Panc1 (cell line): ENCODE measurements at regions not wholly inside any gene's neighbourhood (a gene's known extent, or its start where the extent isn't known, plus 50 kb on each side); places are given as distances from the start of the nearest gene placed in this dataset.

ENCODE experiments used
- ATAC-seq: fragments of 200-7000 bp; cut with Tn5 transposase; 2 replicates; pipeline ENCODE4 v1.9.1; 2020; ENCODE audit warnings: mild to moderate bottlenecking, moderate library complexity
- BruUV-seq: library from RNA; stranded (reverse); fragments of 400-500 nt; replicated peaks from 2 replicates; lab custom pipeline; 2021; lab: Mats Ljungman, UMichigan
- CTCF ChIA-PET: fragments of 300-600 bp; sonication (Branson Sonifier 250); formaldehyde crosslinking; loops from one replicate; lab custom pipeline; 2022; ENCODE audit warnings: antibody characterized with exemption; lab: Charles Lee
- POLR2A ChIA-PET: fragments of 300-600 bp; sonication (Branson Sonifier 250); formaldehyde crosslinking; loops from one replicate; lab custom pipeline; 2022; ENCODE audit warnings: antibody characterized with exemption; lab: Charles Lee
- DNase-seq: peaks from one replicate; pipeline ENCODE4 v3.0.0-alpha.2; 2010; ENCODE audit warnings: low read depth, low spot score
- H3K27ac ChIP-seq: 2 replicates; pipeline ENCODE4 v1.5.1; 2011; ENCODE audit warnings: mild to moderate bottlenecking, low read length, inconsistent platforms
- H3K27me3 ChIP-seq: fragments of 200-500 bp; sonication (Bioruptor generic); 2 replicates; pipeline ENCODE4 v1.6.0; 2014; ENCODE audit warnings: low read length, inconsistent platforms; ENCODE audit not compliant: control insufficient read depth, insufficient read depth
- H3K36me3 ChIP-seq: fragments of 200-500 bp; sonication (Bioruptor generic); 2 replicates; pipeline ENCODE4 v1.5.1; 2014; ENCODE audit warnings: inconsistent platforms, mild to moderate bottlenecking, low read length, moderate library complexity; ENCODE audit not compliant: control insufficient read depth, insufficient read depth
- H3K4me1 ChIP-seq: 2 replicates; pipeline ENCODE4 v1.5.1; 2011; ENCODE audit warnings: inconsistent platforms, mild to moderate bottlenecking, low read length, moderate library complexity; ENCODE audit not compliant: control insufficient read depth, insufficient read depth
- H3K4me3 ChIP-seq, 2 experiments: 2 replicates each; pipeline ENCODE4 v1.5.1; 2011 to 2012; ENCODE audit warnings: low read depth in 2 of 2, low read length in 2 of 2, mild to moderate bottlenecking in 2 of 2, inconsistent platforms in 1 of 2, moderate library complexity in 1 of 2
- H3K9me3 ChIP-seq: fragments of 200-500 bp; sonication (Bioruptor generic); 2 replicates; pipeline ENCODE4 v1.5.1; 2014; ENCODE audit warnings: low read depth, mild to moderate bottlenecking, inconsistent platforms, low read length, moderate library complexity; ENCODE audit not compliant: control insufficient read depth, insufficient read depth
- CTCF ChIP-seq: fragments of 450-650 bp; IDR thresholded peaks from 2 replicates; pipeline ENCODE4 v1.5.1; 2017; ENCODE audit warnings: mild to moderate bottlenecking
- POLR2AphosphoS5 ChIP-seq: IDR thresholded peaks from 2 replicates; pipeline ENCODE4 v1.6.1; 2012; ENCODE audit warnings: mild to moderate bottlenecking, low read depth, low read length, moderate library complexity
- REST ChIP-seq, 2 experiments: IDR thresholded peaks; 2 replicates each; pipeline ENCODE4 v1.6.1; 2011 to 2012; ENCODE audit warnings: low read depth in 2 of 2, control low read depth in 1 of 2, low read length in 1 of 2, mild to moderate bottlenecking in 1 of 2, moderate library complexity in 1 of 2; ENCODE audit not compliant: insufficient read depth in 1 of 2
- SIN3A ChIP-seq: IDR thresholded peaks from 2 replicates; pipeline ENCODE4 v1.6.1; 2012; ENCODE audit warnings: low read depth, mild to moderate bottlenecking, low read length, moderate library complexity, borderline replicate concordance; ENCODE audit not compliant: insufficient read depth
- TCF7L2 ChIP-seq: IDR thresholded peaks from 2 replicates; pipeline ENCODE4 v1.6.1; 2011; ENCODE audit warnings: mild to moderate bottlenecking, low read depth, low read length, inconsistent platforms
- in situ Hi-C: cut with HindIII; loops from 2 replicates; pipeline ENCODE4 v1.10.0; 2016; ENCODE audit warnings: low sequenced_read_pairs, low pct_unique_long_range_greater_than_20kb
- intact Hi-C: fragments of 100-400 bp; cut with micrococcal nuclease; formaldehyde crosslinking; loops from one replicate; pipeline ENCODE4 v1.10.0; 2022; ENCODE audit not compliant: unreplicated experiment

- no peaks in the 10 kb centered on the region for H3K36me3 ChIP-seq
- intact Hi-C loops, result no loop called here
- POLR2A ChIA-PET, result no interaction called here
- no peak for ATAC-seq
- H3K4me3 ChIP-seq, result no peak overlapping the region
- no peaks in the 10 kb centered on the region for H3K4me1 ChIP-seq
- TF ChIP-seq REST (IDR thresholded peaks at IDR 0.05; ENCODE audit: insufficient read depth in 1 of 2, low read depth in 2 of 2, low read length in 1 of 2) (no peak), POLR2AphosphoS5 (no peak), SIN3A (no peak), CTCF (no peak), TCF7L2 (no peak)
- in situ Hi-C loops, result no loop called here
- no peak overlapping the region for H3K27ac ChIP-seq
- DNase-seq, result no peak
- CTCF ChIA-PET, result no interaction called here
- no peaks in the 10 kb centered on the region for H3K27me3 ChIP-seq
- H3K9me3 ChIP-seq, result no peaks in the 10 kb centered on the region
- no TSS peak for BruUV-seq
Observed at GRCh38 chr2:117055499-117056375, 758.8 kb upstream of the DDX18 start.

GRCh38 chr2:117056376-117056748 lies 758.1 kb upstream of the DDX18 start:
- intact Hi-C loops (no loop called here), in situ Hi-C loops (no loop called here)
- POLR2A ChIA-PET, result no interaction called here
- Histone ChIP-seq H3K27me3 (no peaks in the 10 kb centered on the region), H3K4me1 (no peaks in the 10 kb centered on the region), H3K36me3 (no peaks in the 10 kb centered on the region), H3K27ac (no peak overlapping the region), H3K9me3 (no peaks in the 10 kb centered on the region), H3K4me3 (no peak overlapping the region)
- CTCF ChIA-PET, result no interaction called here
- TF ChIP-seq POLR2AphosphoS5, result no peak
- TF ChIP-seq TCF7L2, result no peak
- 0 out of 2 replicates have a peak, but pooled peaks have one; percentile 3 for TF ChIP-seq CTCF
- DNase-seq, result no peak
- no peak; the same call in 1 of the 2 replicates for ATAC-seq
- BruUV-seq, result no TSS peak
